Skeletal muscle cell (primary cell): ENCODE measurements at regions not wholly inside any gene's neighbourhood (a gene's known extent, or its start where the extent isn't known, plus 50 kb on each side); places are given as distances from the start of the nearest gene placed in this dataset.

ENCODE experiments used
- DNase-seq: peaks from one replicate; pipeline ENCODE4 v3.0.0-alpha.2; 2010; ENCODE audit warnings: low read depth
- H3K4me3 ChIP-seq: 2 replicates; pipeline ENCODE4 v1.5.1; 2011; ENCODE audit warnings: low read depth, mild to moderate bottlenecking, control low read depth, low read length, moderate library complexity

GRCh38 chr7:55644567-55644966 is 72.3 kb upstream of the VOPP1 start:
- H3K4me3 ChIP-seq, result no peak overlapping the region
- DNase-seq, result no peak

- no peak overlapping the region for H3K4me3 ChIP-seq
- no peak for DNase-seq
These were observed 70.0 kb upstream of the VOPP1 start for GRCh38 chr7:55642266-55642665.

- no peak for DNase-seq
- no peak overlapping the region for H3K4me3 ChIP-seq
These were observed 69.5 kb upstream of the VOPP1 start for GRCh38 chr7:55641811-55642210.

- peak; percentile 65 for DNase-seq
- H3K4me3 ChIP-seq, result no peak overlapping the region
These were observed 69.0 kb upstream of the VOPP1 start for GRCh38 chr7:55641273-55641691.

- no peak overlapping the region for H3K4me3 ChIP-seq
- no peak for DNase-seq
These were observed 67.3 kb upstream of the VOPP1 start for GRCh38 chr7:55639640-55640039.

- H3K4me3 ChIP-seq, result no peak overlapping the region
- DNase-seq, result no peak
These were observed 56.9 kb upstream of the VOPP1 start for GRCh38 chr7:55629051-55629677.

- no peak for DNase-seq
- H3K4me3 ChIP-seq, result no peak overlapping the region
These were observed 52.5 kb upstream of the VOPP1 start for GRCh38 chr7:55624813-55625212.

GRCh38 chr7:55623617-55624016 is 51.3 kb upstream of the VOPP1 start:
- H3K4me3 ChIP-seq, result no peak overlapping the region
- no peak for DNase-seq

GRCh38 chr7:55622241-55622640 is 49.9 kb upstream of the VOPP1 start:
- H3K4me3 ChIP-seq, result no peak overlapping the region
- no peak for DNase-seq
